Glomerular visceral epithelial cell (primary cell): ENCODE measurements at regions not wholly inside any gene's neighbourhood (a gene's known extent, or its start where the extent isn't known, plus 50 kb on each side); places are given as distances from the start of the nearest gene placed in this dataset.
"Not testable (repeated sequence)": the region's sequence is repeated elsewhere in the genome, so short reads cannot be mapped to it uniquely, and the experiment has no call there.

Source experiments
- DNase-seq: peaks from one replicate; pipeline ENCODE4 v3.0.0-alpha.2; 2016; ENCODE audit errors: extremely low spot score

- peak; percentile 44 for DNase-seq
Measured at GRCh38 chr9:111148052-111149017, 110.1 kb upstream of the LPAR1 start.

DNA sequence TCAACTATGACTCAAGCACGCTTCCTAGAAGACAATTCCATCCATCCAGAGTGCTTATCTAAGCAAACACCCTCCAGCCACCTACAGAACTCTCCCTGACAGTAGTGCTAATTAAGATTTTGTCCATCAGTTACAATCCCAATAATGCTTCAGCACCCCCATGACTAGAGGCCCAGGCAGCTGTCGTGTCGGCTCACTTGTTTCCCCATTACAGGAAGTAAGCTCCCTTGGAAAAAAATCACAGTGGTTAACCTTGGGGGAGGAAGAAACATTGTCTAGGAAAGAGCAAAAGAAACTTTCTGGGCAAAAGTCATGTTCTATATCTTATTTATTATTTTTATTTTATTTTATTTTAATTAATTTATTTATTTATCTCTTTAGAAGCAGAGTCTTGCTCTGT lies 108.8 kb upstream of the LPAR1 start:
- no peak for DNase-seq

- DNase-seq = no peak
Measured at GRCh38 chr9:111144741-111145140, 106.5 kb upstream of the LPAR1 start.

DNA sequence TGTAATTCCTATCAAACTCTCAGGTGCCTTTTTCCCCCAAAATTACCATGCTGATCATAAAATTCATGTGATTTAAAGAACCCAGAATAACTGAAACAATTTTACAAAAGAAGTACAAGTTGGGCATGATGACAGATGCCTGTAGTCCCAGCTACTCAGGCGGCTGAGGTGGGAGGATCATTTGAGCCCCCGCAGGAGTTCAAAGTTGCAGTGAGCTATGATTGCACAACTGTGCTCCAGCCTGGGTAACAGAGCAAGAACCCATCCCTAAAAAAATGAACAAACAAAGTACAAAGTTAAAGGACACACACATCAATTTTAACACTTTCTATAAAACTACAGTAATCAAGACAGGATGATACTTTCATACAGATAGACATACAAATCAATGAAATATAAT lies 97.9 kb upstream of the LPAR1 start:
- no peak for DNase-seq

- no peak for DNase-seq
Measured at GRCh38 chr9:111131211-111131610, 92.9 kb upstream of the LPAR1 start.

DNA sequence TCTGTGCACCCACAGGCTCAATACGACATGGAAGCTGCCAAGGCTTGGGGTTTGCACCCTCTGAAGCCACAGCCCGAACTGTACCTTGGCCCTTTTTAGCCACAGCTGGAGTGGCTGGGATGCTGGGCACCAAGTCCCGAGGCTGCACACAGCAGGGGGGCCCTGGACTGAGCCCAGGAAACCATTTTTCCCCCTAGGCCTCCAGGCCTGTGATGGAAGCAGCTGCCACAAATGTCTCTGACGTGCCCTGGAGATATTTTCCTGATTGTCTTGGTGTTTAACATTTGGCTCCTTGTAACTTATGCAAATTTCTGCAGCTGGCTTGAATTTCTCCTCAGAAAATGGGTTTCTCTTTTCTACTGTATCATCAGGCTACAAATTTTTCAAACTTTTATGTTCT lies 82.3 kb upstream of the LPAR1 start:
- no peak for DNase-seq

DNA sequence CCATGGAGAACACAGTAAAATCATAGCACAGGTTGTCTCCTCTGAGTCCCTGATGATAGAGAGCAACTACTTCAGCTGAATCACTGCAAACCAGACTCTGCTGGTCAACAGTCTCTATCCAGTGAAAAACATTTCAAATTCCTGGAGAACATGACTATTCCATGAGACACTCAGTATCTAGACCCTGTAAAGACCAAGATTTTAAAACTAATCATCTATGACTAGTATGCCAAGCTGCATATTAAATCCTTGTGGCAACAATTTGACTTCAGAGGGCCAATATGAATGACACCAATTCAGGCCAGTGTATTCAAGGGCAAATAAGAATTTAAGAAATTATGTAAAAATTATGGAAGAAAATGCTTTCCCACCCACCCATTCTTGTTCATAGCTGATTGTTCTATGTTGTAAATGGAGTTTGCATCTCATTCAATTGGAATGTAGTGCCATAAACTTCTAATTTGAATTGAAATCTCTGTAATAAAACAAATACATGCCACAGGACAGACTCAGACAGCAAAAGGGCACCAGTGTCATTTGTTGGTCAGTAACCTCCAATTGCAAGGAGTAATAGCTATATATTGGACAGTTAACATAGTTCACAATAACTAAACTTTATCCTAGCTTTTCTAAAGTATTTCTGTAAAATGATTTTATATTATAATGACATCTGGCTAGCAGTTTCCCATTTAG lies 80.1 kb upstream of the LPAR1 start:
- no peak for DNase-seq

GRCh38 chr9:111114486-111114885 lies 76.2 kb upstream of the LPAR1 start:
- no peak for DNase-seq

- DNase-seq = no peak
Measured at GRCh38 chr9:111113712-111114111, 75.4 kb upstream of the LPAR1 start.

GRCh38 chr9:111110805-111111204 lies 72.5 kb upstream of the LPAR1 start:
- no peak for DNase-seq

DNA sequence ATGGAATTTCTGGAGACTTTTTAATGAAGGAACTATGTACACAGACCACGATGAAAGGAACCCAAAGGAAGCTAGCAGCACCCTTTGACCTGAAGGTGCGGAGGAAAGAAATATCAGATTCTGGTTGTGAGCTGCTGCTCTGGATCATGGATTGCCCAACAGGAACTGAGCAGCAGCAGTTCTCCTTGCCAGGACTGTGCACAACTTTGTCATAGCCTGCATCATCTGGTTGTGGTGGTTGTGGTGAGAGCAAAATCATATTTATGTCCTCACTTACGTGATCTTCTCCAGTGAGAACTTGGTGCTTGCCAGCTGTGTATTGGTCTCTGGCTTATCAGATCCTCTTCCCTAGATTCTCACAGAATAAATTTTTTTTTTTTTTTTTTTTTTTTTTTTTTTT lies 70.7 kb upstream of the LPAR1 start:
- DNase-seq = no peak

GRCh38 chr9:111107141-111107540 lies 68.9 kb upstream of the LPAR1 start:
- no peak for DNase-seq

DNA sequence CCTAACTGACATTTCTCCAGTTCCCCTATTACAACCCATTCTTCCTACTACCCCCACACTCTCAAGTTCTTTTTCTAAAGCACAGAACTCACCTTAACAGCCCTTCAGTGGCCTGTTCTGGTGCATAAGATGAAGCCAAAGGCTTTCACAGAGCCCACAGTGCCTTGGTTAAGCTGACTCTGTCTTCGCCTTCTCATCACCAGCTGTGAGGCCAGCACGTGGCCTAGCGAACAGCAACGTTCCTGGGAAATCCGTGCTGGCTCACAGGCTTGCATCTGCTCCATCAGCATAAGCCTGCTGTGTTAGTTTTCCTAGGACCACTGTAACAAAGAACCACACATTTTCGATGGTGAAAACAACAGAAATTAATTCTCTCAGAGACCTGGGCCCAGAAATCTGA lies 67.9 kb upstream of the LPAR1 start:
- no peak for DNase-seq

- DNase-seq = no peak
Measured at GRCh38 chr9:111102793-111103464, 64.7 kb upstream of the LPAR1 start.

GRCh38 chr9:111099199-111100008 lies 61.1 kb upstream of the LPAR1 start:
- DNase-seq = no peak

GRCh38 chr9:111098093-111098492 lies 59.8 kb upstream of the LPAR1 start:
- no peak for DNase-seq

GRCh38 chr9:111096051-111096450 lies 57.8 kb upstream of the LPAR1 start:
- no peak for DNase-seq

DNA sequence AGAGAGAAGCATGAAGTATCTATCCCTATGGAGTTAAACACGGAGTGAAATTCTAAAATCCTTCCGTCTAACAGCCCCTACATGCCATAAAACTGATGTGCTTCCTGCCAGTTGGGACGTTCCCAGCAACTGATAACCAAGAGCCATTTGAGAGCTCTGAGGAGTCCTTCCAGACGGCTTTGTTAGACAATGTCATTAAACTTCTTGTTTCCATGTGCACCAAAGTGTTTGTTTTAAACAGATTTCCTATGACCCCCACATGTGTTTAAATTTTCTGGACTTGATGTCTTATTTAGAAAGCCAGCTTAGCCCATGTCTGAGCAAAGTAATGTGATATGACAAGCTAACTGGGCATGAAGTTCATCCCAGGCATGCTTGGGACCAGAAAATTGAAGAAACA lies 57.2 kb upstream of the LPAR1 start:
- no peak for DNase-seq

- DNase-seq = no peak
Measured at GRCh38 chr9:111094958-111095357, 56.7 kb upstream of the LPAR1 start.

- peak; percentile 31 for DNase-seq
Measured at GRCh38 chr9:111094433-111094924, 56.2 kb upstream of the LPAR1 start.

DNA sequence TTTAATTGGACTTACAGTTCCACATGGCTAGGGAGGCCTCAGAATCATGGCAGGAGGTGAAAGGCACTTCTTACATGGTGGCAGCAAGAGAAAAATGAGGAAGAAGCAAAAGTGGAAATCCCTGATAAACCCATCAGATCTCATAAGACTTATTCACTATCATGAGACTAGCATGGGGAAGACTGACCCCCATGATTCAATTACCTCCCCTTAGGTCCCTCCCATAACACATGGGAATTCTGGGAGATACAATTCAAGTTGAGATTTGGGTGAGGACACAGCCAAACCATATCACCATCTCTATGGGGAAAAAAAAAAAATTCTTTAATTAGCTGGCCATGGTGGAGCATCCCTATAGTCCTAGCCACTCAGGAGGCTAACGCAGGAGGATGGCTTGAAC lies 53.9 kb upstream of the LPAR1 start:
- not testable (repeated sequence) for DNase-seq
